ENCODE measurements at regions not wholly inside any gene's neighbourhood (a gene's known extent, or its start where the extent isn't known, plus 50 kb on each side); places are given as distances from the start of the nearest gene placed in this dataset.

GRCh38 chr6:105567140-105567539, 164.3 kb upstream of the PREP start:
- ATAC-seq = no peak
- intact Hi-C loops (cut with DNase I) = no loop called here

DNA sequence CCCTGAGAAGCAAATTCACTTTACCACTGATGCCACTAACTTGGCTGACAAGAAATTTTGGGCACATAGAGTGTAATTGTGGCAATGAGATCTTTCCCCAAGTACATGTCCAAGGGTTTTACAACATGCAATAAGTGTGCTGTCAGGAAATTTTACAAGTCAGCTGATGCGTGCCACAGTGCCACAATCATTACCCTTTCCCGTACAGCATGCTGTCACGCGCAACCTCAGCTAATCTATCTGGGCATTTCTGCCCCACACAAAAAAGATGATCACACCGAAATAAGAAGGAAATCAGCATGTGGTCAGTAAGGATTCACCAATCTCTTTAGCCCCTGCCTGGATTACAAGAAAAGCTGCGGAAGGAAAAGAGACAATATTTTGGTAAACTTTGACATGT, 163.6 kb upstream of the PREP start:
- no peak for ATAC-seq
- intact Hi-C loops (cut with DNase I) = no loop called here
- no peak for DNase-seq (ENCODE audit: low spot score)

More at GRCh38 chr6:105567140-105567539, 164.3 kb upstream of the PREP start:
- DNase-seq (ENCODE audit: low spot score) = no peak

DNA sequence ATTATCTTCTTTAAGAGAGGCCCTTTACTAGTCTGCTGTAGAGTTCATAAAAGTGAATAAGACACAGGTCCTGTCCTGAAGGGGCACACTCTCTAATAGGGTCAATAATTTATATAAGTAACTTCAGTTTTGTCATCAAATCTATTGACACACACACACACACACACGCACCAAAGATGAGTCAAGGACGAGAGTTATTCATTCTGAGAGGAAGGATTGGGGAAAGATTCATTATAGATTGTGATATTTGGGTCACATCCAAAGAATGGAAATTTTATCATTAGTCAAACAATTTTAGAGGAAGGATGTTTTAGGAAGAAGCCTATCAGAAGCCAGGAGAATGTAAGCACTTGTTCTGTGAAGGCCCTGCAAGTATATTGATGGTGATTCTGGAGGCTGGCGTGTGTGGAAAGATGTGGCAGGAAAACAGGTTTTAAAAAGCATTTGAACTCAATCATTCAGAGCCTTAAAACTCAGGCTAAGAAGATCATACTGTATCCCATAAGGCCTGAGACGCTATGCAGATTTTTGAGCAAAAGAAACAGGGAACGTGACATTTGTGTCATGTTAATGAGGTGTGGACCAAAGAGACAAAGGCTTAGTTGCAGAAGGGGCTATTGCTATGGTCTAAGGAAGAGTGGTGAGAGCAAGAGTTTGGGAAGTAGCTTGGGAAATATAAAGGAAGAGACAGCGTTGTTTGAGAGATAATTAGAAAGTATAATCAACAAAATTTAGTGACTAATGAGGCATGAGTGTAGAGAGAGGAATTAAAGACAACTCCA, 161.4 kb upstream of the PREP start:
- ATAC-seq = no peak
- DNase-seq (ENCODE audit: low spot score) = no peak
- intact Hi-C loops (cut with DNase I) = no loop called here

GRCh38 chr6:105562027-105562426, 159.1 kb upstream of the PREP start:
- ATAC-seq (no peak), DNase-seq (ENCODE audit: low spot score) (no peak)
- intact Hi-C loops (cut with DNase I) = no loop called here

DNA sequence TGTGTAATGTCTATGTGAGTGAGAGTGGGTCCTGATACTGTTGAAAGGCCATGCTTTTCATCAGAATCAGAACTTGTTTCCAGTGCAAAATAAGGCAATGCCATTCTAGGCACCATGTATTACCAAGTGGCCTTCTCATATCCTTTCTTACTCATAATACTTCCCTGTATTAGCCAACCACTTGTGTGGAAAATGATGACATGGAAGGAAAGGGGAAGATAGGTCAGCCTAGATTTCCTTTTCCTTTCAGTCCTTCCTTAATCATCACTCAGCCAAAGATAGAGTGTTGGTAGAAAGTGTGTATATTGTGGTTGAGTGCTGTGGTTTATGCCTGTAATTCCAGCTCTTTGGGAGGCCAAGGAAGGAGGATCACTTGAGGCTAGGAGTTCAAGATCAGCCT, 158.6 kb upstream of the PREP start:
- ATAC-seq (no peak), DNase-seq (ENCODE audit: low spot score) (no peak)
- intact Hi-C loops (cut with DNase I) = no loop called here

DNA sequence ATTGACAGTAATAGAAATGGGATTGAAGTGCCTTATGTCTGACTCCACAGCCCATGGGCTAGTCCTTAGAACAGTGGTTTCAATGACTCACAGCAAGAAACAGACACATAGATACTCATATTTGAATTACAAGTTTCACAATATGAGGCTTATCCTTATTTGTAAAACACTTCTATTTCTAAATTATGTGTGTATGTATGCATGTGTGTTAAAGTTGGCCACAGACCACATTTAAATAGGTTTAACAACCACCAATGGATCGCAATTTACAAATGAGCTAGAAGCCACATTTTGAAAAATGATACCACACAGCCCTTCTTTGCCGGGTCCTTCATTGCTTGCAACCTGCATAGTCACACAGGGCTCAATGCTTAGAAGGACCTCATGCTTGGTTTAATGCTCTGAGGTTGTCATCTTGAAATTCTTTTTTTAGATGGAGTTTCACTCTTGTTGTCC, 157.8 kb upstream of the PREP start:
- intact Hi-C loops (cut with DNase I) = no loop called here
- ATAC-seq = no peak
- DNase-seq (ENCODE audit: low spot score) = no peak

GRCh38 chr6:105557291-105557690, 154.4 kb upstream of the PREP start:
- ATAC-seq (no peak), DNase-seq (ENCODE audit: low spot score) (no peak)
- intact Hi-C loops (cut with DNase I) = no loop called here

DNA sequence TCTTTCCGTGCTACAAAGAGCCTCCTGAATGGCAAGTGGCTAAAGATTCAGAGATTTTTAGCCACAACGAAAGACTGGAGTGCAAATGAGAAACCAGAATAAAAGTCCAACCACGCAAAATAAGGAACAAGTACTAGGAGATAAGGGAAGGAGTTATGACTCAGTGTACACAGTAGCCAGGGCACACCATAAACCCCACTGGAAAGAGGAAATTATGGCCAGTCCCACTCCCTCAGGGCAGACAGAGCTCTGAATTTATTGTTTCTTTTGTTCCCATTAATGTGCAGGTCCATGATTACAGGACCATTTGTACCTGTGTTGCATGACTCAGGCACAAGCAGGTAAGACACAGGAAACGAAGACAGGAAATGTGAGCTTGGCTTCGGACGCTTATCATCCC, 150.3 kb upstream of the PREP start:
- DNase-seq (ENCODE audit: low spot score) = no peak
- intact Hi-C loops (cut with DNase I) = no loop called here
- no peak for ATAC-seq

- DNase-seq (ENCODE audit: low spot score) = no peak
- intact Hi-C loops (cut with DNase I) = no loop called here
- ATAC-seq = no peak
Measured at GRCh38 chr6:105550955-105551620, 148.2 kb upstream of the PREP start.

DNA sequence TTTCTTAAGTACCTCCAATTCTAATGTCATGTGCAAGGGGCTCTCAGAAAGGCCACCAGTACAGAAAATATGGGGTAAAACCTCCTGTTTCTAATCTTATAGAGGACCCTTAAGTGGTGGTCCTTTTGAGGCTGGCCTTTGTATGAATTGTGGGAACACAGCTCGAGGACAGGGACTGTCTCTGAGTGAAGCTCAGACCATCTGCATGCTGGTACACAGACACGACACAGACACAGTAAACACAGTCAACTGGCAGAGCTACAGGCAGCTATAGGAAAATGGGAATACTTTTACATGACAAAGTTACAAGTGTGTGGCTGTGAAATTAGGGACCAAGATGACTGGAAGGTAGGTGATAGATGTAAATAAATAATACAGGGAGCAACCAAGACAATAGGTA, 143.9 kb upstream of the PREP start:
- no peak for DNase-seq (ENCODE audit: low spot score)
- ATAC-seq = no peak
- intact Hi-C loops (cut with DNase I) = no loop called here

GRCh38 chr6:105545947-105546731, 143.3 kb upstream of the PREP start:
- DNase-seq (ENCODE audit: low spot score) (no peak), ATAC-seq (no peak)
- intact Hi-C loops (cut with DNase I) = no loop called here

- DNase-seq (ENCODE audit: low spot score) = no peak
- ATAC-seq = no peak
- intact Hi-C loops (cut with DNase I) = no loop called here
Measured at GRCh38 chr6:105545228-105545920, 142.5 kb upstream of the PREP start.

DNA sequence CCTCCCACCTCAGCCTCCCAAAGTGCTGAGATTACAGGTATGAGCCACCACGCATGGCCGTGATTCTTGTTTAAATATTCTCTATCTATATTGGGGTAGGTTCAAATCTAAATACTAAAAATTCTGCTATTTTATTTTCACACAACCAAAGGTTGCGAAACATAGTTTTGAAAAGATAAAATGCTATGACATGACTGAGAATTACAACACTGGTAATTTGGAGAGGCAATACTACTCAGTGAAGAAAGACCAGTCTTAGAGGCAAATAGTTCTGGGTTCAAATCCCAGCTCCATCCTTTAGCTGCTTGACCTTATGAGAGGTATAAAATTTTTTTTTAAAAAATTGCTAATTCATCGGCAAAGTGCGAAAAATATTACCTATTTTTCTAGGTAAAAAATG, 137.0 kb upstream of the PREP start:
- ATAC-seq = no peak
- DNase-seq (ENCODE audit: low spot score) = no peak
- intact Hi-C loops (cut with DNase I) = no loop called here

GRCh38 chr6:105537981-105538578, 135.2 kb upstream of the PREP start:
- intact Hi-C loops (cut with DNase I) = no loop called here
- ATAC-seq = no peak

GRCh38 chr6:105536961-105537360, 134.1 kb upstream of the PREP start:
- intact Hi-C loops (cut with DNase I) = no loop called here
- no peak for ATAC-seq
- DNase-seq (ENCODE audit: low spot score) = no peak

More at GRCh38 chr6:105537981-105538578, 135.2 kb upstream of the PREP start:
- DNase-seq (ENCODE audit: low spot score) = no peak

- ATAC-seq (no peak), DNase-seq (ENCODE audit: low spot score) (no peak)
- intact Hi-C loops (cut with DNase I) = no loop called here
Measured at GRCh38 chr6:105533301-105533700, 130.4 kb upstream of the PREP start.

DNA sequence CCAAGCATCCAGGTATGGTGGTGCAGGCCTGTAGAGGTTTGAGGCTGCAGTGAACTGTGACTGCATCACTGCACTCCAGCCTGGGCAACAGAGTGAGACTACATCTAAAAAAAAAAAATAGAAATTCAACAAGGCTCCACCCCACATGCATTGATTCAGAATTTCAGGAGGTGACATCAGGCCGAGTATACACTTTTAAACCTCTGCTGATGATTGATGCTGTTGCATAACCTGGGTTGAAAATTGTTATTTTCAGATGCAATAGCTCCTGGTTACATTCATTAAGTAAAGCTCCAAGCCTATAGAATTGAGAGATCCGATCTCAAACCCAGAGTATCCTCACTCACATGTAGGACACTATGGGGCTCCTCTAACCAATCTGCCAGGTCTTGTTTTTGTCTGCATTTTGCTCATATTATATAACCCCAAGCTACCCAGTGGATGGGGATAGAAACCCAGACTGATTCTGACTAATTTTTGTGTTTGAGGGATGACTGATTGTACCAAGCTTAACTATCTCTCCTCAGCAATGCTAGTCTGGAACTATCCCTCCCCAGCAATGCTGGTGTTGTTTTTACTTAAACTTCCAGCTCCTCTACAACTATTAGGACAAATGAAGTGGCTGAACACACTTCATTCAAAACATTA, 123.5 kb upstream of the PREP start:
- intact Hi-C loops (cut with DNase I) = no loop called here
- DNase-seq (ENCODE audit: low spot score) (no peak), ATAC-seq (no peak)

GRCh38 chr6:105522626-105523322, 119.9 kb upstream of the PREP start:
- no peak for ATAC-seq

More at GRCh38 chr6:105522626-105523322, 119.9 kb upstream of the PREP start:
- no peak for DNase-seq (ENCODE audit: low spot score)
- intact Hi-C loops (cut with DNase I) = no loop called here
